K562 (cell line): ENCODE measurements at regions not wholly inside any gene's neighbourhood (a gene's known extent, or its start where the extent isn't known, plus 50 kb on each side); places are given as distances from the start of the nearest gene placed in this dataset.

Experiments used
- ATAC-seq: fragments of 200-7000 bp; cut with Tn5 transposase; 3 replicates; pipeline ENCODE4 v1.9.1; 2020; ENCODE audit warnings: moderate library complexity
- BruUV-seq: library from RNA; stranded (reverse); fragments of 400-500 nt; replicated peaks from 2 replicates; lab custom pipeline; 2021; lab: Mats Ljungman, UMichigan
- CTCF ChIA-PET: fragments of 300-600 bp; formaldehyde crosslinking; extraction: SDS; loops from one replicate; lab custom pipeline; 2021; ENCODE audit warnings: low intra/inter-chr PET ratio; lab: Yijun Ruan, JAX
- POLR2A ChIA-PET: fragments of 300-600, 350-650 bp; sonication (Branson Sonifier 250); formaldehyde crosslinking; extraction: SDS; loops from one replicate; lab custom pipeline; 2021; ENCODE audit warnings: antibody characterized with exemption, inconsistent platforms; lab: Yijun Ruan, JAX
- DNase-seq, 4 experiments: peaks; one replicate each; pipeline versions ENCODE4 v3.0.0 to v3.0.0-alpha.2; 2011 to 2018; ENCODE audit warnings: low spot score in 3 of 4, mixed read lengths in 3 of 4; ENCODE audit errors: extremely low read depth in 1 of 4
- FAIRE-seq: peaks from 2 replicates; lab custom pipeline; 2011; peaks lifted over from hg19 to GRCh38; lab: Jason Lieb, UNC
- H2AFZ ChIP-seq: 2 replicates; pipeline ENCODE4 v1.6.0; 2011; ENCODE audit warnings: low read depth, low read length, control low read depth, inconsistent platforms
- H3K27ac ChIP-seq: fragments of 200-600 bp; 3 replicates; pipeline ENCODE4 v1.8.0; 2011; ENCODE audit warnings: low read depth, mild to moderate bottlenecking, control low read depth, inconsistent platforms, low read length, moderate library complexity, mixed read lengths; ENCODE audit errors: extremely low read depth
- H3K27me3 ChIP-seq, 2 experiments: fragments of 300-600 bp in 1 of 2; 2 replicates in 1 of 2; 3 replicates in 1 of 2; pipeline versions ENCODE4 v1.6.0 to v1.8.0; 2011; ENCODE audit warnings: inconsistent platforms in 2 of 2, low read length in 2 of 2, mild to moderate bottlenecking in 1 of 2, mixed read lengths in 1 of 2, moderate library complexity in 1 of 2; ENCODE audit not compliant: control insufficient read depth in 2 of 2, insufficient read depth in 2 of 2
- H3K36me3 ChIP-seq: fragments of 300-600 bp; 3 replicates; pipeline ENCODE4 v1.8.0; 2011; ENCODE audit warnings: mild to moderate bottlenecking, low read length, inconsistent platforms; ENCODE audit not compliant: control insufficient read depth, insufficient read depth
- H3K4me1 ChIP-seq, 2 experiments: fragments of 200-600 bp in 1 of 2; replicated peaks in 1 of 2; 2 replicates in 1 of 2; 3 replicates in 1 of 2; pipeline versions ENCODE4 v1.5.1 to v1.8.0; 2011; ENCODE audit warnings: inconsistent platforms in 2 of 2, low read length in 2 of 2, mild to moderate bottlenecking in 1 of 2, mixed read lengths in 1 of 2, moderate library complexity in 1 of 2; ENCODE audit not compliant: control insufficient read depth in 2 of 2, insufficient read depth in 2 of 2
- H3K4me2 ChIP-seq: 2 replicates; pipeline ENCODE4 v1.6.1; 2011; ENCODE audit warnings: low read length, control low read depth, inconsistent platforms, mixed read lengths; ENCODE audit not compliant: insufficient read depth
- H3K4me3 ChIP-seq: fragments of 200-600 bp; sonication (generic), shearing (Covaris generic); 2 replicates; pipeline ENCODE4 v1.5.1; 2016; ENCODE audit warnings: control low read depth, inconsistent platforms
- H3K79me2 ChIP-seq: fragments of 200-600 bp; 3 replicates; pipeline ENCODE4 v1.8.0; 2011; ENCODE audit warnings: low read length, inconsistent platforms; ENCODE audit not compliant: control insufficient read depth, insufficient read depth
- H3K9ac ChIP-seq, 2 experiments: 2 replicates each; pipeline versions ENCODE4 v1.6.0 to v1.6.1; 2011; ENCODE audit warnings: low read depth in 2 of 2, low read length in 2 of 2, control low read depth in 1 of 2, inconsistent platforms in 1 of 2, mild to moderate bottlenecking in 1 of 2, mixed read lengths in 1 of 2; ENCODE audit not compliant: insufficient read depth in 1 of 2
- H3K9me1 ChIP-seq: one replicate; pipeline ENCODE4 v1.6.0; 2011; ENCODE audit warnings: inconsistent platforms, mild to moderate bottlenecking, low read length, moderate library complexity; ENCODE audit not compliant: control insufficient read depth, insufficient read depth
- H3K9me3 ChIP-seq: replicated peaks from 2 replicates; pipeline ENCODE4 v1.5.1; 2011; ENCODE audit warnings: low read depth, low read length, inconsistent platforms; ENCODE audit not compliant: control insufficient read depth, insufficient read depth
- H4K20me1 ChIP-seq: replicated peaks from 2 replicates; pipeline ENCODE4 v1.6.1; 2011; ENCODE audit warnings: low read length, inconsistent platforms, mixed read lengths; ENCODE audit not compliant: control insufficient read depth, insufficient read depth
- BACH1 ChIP-seq: fragments of 200-800 bp; sonication (Bioruptor generic); IDR thresholded peaks from 2 replicates; pipeline ENCODE4 v1.6.1; 2016; ENCODE audit warnings: missing genetic modification characterization, missing compliant biosample characterization
- PKNOX1 ChIP-seq: fragments of 450-650 bp; IDR thresholded peaks from 2 replicates; pipeline ENCODE4 v1.6.1; 2016
- SP2 ChIP-seq: IDR thresholded peaks from 2 replicates; pipeline ENCODE4 v1.6.1; 2011; ENCODE audit warnings: mild to moderate bottlenecking, low read depth, low read length, moderate library complexity; ENCODE audit not compliant: poor library complexity, severe bottlenecking; ENCODE audit errors: extremely low read depth
- TAF7 ChIP-seq: fragments of 450-650 bp; IDR thresholded peaks from 2 replicates; pipeline ENCODE4 v1.6.1; 2016; ENCODE audit warnings: missing genetic modification characterization, missing compliant biosample characterization
- ZBED1 ChIP-seq: IDR thresholded peaks from 2 replicates; pipeline ENCODE4 v1.6.1; 2014
- ZC3H8 ChIP-seq: fragments of 450-650 bp; IDR thresholded peaks from 2 replicates; pipeline ENCODE4 v1.6.1; 2017
- ZNF778 ChIP-seq: fragments of 450-650 bp; formaldehyde crosslinking; IDR thresholded peaks from 2 replicates; pipeline ENCODE4 v1.4.0; 2020; ENCODE audit warnings: mild to moderate bottlenecking, moderate library complexity
- WGBS: fragments of 100-300 bp; shearing (Covaris generic); methylation state at CpG from one replicate; pipeline ENCODE4 v1.1.6; 2016; ENCODE audit warnings: low coverage, mixed read lengths; ENCODE audit not compliant: insufficient coverage; ENCODE audit errors: missing lambda C conversion rate; 5-methylcytosine and 5-hydroxymethylcytosine counted together
- in situ Hi-C: fragments of 300-500 bp; cut with MboI; formaldehyde crosslinking; loops from 4 replicates; pipeline ENCODE4 v1.15.0; 2018; ENCODE audit warnings: inconsistent platforms, mixed read lengths
- intact Hi-C: fragments of 100-400 bp; cut with micrococcal nuclease; formaldehyde crosslinking; loops from 2 replicates; pipeline ENCODE4 v1.14.2; 2022
- TF ChIP-seq, protein P1 (sequence below): fragments of 450-650 bp; IDR thresholded peaks from 2 replicates; pipeline ENCODE4 v1.6.1; 2016; ENCODE audit warnings: low read depth

- DNase-seq (no peak), FAIRE-seq (no peak), ATAC-seq (no peak)
- no peak for TF ChIP-seq SP2
- TF ChIP-seq ZBED1: no peak
- TF ChIP-seq ZC3H8: no peak
- no peak for TF ChIP-seq ZNF778
- TF ChIP-seq, protein P1, sequence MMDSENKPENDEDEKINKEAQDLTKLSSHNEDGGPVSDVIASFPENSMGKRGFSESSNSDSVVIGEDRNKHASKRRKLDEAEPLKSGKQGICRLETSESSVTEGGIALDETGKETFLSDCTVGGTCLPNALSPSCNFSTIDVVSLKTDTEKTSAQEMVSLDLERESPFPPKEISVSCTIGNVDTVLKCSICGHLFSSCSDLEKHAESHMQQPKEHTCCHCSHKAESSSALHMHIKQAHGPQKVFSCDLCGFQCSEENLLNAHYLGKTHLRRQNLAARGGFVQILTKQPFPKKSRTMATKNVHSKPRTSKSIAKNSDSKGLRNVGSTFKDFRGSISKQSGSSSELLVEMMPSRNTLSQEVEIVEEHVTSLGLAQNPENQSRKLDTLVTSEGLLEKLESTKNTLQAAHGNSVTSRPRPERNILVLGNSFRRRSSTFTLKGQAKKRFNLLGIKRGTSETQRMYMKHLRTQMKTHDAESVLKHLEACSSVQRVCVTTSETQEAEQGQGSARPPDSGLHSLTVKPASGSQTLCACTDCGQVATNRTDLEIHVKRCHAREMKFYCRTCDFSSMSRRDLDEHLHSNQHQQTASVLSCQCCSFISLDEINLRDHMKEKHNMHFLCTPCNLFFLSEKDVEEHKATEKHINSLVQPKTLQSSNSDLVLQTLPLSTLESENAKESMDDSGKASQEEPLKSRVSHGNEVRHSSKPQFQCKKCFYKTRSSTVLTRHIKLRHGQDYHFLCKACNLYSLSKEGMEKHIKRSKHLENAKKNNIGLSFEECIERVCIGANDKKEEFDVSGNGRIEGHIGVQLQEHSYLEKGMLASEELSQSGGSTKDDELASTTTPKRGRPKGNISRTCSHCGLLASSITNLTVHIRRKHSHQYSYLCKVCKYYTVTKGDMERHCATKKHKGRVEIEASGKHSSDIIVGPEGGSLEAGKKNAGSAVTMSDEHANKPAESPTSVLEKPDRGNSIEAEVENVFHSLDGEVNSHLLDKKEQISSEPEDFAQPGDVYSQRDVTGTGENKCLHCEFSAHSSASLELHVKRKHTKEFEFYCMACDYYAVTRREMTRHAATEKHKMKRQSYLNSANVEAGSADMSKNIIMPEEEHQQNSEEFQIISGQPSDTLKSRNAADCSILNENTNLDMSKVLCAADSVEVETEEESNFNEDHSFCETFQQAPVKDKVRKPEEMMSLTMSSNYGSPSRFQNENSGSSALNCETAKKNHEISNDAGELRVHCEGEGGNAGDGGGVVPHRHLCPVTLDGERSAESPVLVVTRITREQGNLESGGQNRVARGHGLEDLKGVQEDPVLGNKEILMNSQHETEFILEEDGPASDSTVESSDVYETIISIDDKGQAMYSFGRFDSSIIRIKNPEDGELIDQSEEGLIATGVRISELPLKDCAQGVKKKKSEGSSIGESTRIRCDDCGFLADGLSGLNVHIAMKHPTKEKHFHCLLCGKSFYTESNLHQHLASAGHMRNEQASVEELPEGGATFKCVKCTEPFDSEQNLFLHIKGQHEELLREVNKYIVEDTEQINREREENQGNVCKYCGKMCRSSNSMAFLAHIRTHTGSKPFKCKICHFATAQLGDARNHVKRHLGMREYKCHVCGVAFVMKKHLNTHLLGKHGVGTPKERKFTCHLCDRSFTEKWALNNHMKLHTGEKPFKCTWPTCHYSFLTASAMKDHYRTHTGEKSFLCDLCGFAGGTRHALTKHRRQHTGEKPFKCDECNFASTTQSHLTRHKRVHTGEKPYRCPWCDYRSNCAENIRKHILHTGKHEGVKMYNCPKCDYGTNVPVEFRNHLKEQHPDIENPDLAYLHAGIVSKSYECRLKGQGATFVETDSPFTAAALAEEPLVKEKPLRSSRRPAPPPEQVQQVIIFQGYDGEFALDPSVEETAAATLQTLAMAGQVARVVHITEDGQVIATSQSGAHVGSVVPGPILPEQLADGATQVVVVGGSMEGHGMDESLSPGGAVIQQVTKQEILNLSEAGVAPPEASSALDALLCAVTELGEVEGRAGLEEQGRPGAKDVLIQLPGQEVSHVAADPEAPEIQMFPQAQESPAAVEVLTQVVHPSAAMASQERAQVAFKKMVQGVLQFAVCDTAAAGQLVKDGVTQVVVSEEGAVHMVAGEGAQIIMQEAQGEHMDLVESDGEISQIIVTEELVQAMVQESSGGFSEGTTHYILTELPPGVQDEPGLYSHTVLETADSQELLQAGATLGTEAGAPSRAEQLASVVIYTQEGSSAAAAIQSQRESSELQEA: no peak
- TF ChIP-seq BACH1 (tag): no peak
- no peak for TF ChIP-seq PKNOX1
- TF ChIP-seq TAF7 (tag): no peak
- Histone ChIP-seq H4K20me1 (no peaks in the 10 kb centered on the region), H3K9me3 (no peaks in the 10 kb centered on the region), H3K9ac (no peak overlapping the region), H3K36me3 (no peaks in the 10 kb centered on the region), H3K4me2 (no peak overlapping the region), H3K27me3 (no peaks in the 10 kb centered on the region), H3K9me1 (no peaks in the 10 kb centered on the region), H3K27ac (no peak overlapping the region), H3K4me1 (no peaks in the 10 kb centered on the region), H2AFZ (no peak overlapping the region), H3K79me2 (no peaks in the 10 kb centered on the region), H3K4me3 (no peak overlapping the region)
- in situ Hi-C loops (no loop called here), intact Hi-C loops (no loop called here)
- ChIA-PET POLR2A (no interaction called here), CTCF (no interaction called here)
- 14% methylated on average over 4 of the region's 4 CpGs for WGBS
- no TSS peak for BruUV-seq
These were observed 393.5 kb downstream of the DMAC1 start for GRCh38 chr9:7405924-7406604.
